Thoracic aorta (tissue), 2 donors: ENCODE measurements at regions not wholly inside any gene's neighbourhood (a gene's known extent, or its start where the extent isn't known, plus 50 kb on each side); places are given as distances from the start of the nearest gene placed in this dataset.

Source experiments
- ATAC-seq: fragments of 150-250 bp; one replicate; pipeline ENCODE4 v1.8.0; 2017; ENCODE audit warnings: low read depth; ENCODE audit not compliant: insufficient number of reproducible peaks, low FRiP score
- DNase-seq: peaks from one replicate; pipeline ENCODE4 v3.0.0-alpha.2; 2020; ENCODE audit warnings: low spot score
- H3K27ac ChIP-seq, 2 donors: fragments of 200-600 bp; sonication (generic); 1 replicate in 1 of 2; 2 replicates in 1 of 2; pipeline ENCODE4 v1.5.1; 2016; ENCODE audit warnings: mild to moderate bottlenecking in 2 of 2, moderate library complexity in 2 of 2
- H3K27me3 ChIP-seq: fragments of 200-600 bp; sonication (generic); replicated peaks from 2 replicates; pipeline ENCODE4 v1.6.0; 2016; ENCODE audit warnings: mild to moderate bottlenecking; ENCODE audit not compliant: insufficient read depth
- H3K36me3 ChIP-seq: fragments of 200-600 bp; sonication (generic); one replicate; pipeline ENCODE4 v1.5.1; 2016
- H3K4me1 ChIP-seq, 2 donors: fragments of 200-600 bp; sonication (generic); 1 replicate in 1 of 2; 2 replicates in 1 of 2; pipeline versions ENCODE4 v1.5.1 to v1.6.0; 2016; ENCODE audit warnings: low read depth in 2 of 2, mild to moderate bottlenecking in 1 of 2; ENCODE audit not compliant: control insufficient read depth in 1 of 2
- H3K4me3 ChIP-seq: fragments of 200-600 bp; sonication (generic); 2 replicates; pipeline ENCODE4 v1.5.1; 2016; ENCODE audit warnings: mild to moderate bottlenecking
- H3K9me3 ChIP-seq: fragments of 200-600 bp; sonication (generic); 2 replicates; pipeline ENCODE4 v1.5.1; 2016
- CTCF ChIP-seq: fragments of 200-600 bp; sonication (generic); IDR thresholded peaks from one replicate; pipeline ENCODE4 v1.5.1; 2019; ENCODE audit warnings: antibody characterized with exemption

GRCh38 chr5:89086390-89087086 is 203.6 kb upstream of the MEF2C start:
- ATAC-seq: no peak
- DNase-seq: no peak
- no peaks in the 10 kb centered on the region for H3K36me3 ChIP-seq
- no peaks in the 10 kb centered on the region for H3K27me3 ChIP-seq
- H3K9me3 ChIP-seq: no peaks in the 10 kb centered on the region
- peaks cover 14 to 30% of the 10 kb centered on the region in 2 donors for H3K4me1 ChIP-seq
- no peak for TF ChIP-seq CTCF
- peak overlapping the region; percentile 78 to 88 for H3K27ac ChIP-seq
- H3K4me3 ChIP-seq: peak overlapping the region; percentile 49

GRCh38 chr5:89083791-89084190 is 200.8 kb upstream of the MEF2C start:
- Histone ChIP-seq H3K4me1 (peaks cover 13 to 29% of the 10 kb centered on the region in 2 donors), H3K27ac (no peak overlapping the region), H3K36me3 (no peaks in the 10 kb centered on the region), H3K9me3 (no peaks in the 10 kb centered on the region), H3K4me3 (no peak overlapping the region), H3K27me3 (no peaks in the 10 kb centered on the region)
- no peak for ATAC-seq
- no peak for TF ChIP-seq CTCF
- no peak for DNase-seq

GRCh38 chr5:89081360-89081759 is 198.4 kb upstream of the MEF2C start:
- DNase-seq: no peak
- H3K4me1 ChIP-seq: peaks cover 0 to 9% of the 10 kb centered on the region in 2 donors
- no peaks in the 10 kb centered on the region for H3K27me3 ChIP-seq
- no peak overlapping the region for H3K27ac ChIP-seq
- no peak overlapping the region for H3K4me3 ChIP-seq
- no peak for TF ChIP-seq CTCF
- no peaks in the 10 kb centered on the region for H3K36me3 ChIP-seq
- H3K9me3 ChIP-seq: no peaks in the 10 kb centered on the region
- ATAC-seq: no peak

GRCh38 chr5:89080467-89081116 is 197.6 kb upstream of the MEF2C start:
- H3K36me3 ChIP-seq: no peaks in the 10 kb centered on the region
- no peak for TF ChIP-seq CTCF
- DNase-seq (no peak), ATAC-seq (no peak)
- H3K27me3 ChIP-seq: no peaks in the 10 kb centered on the region
- no peak overlapping the region for H3K4me3 ChIP-seq
- H3K27ac ChIP-seq: no peak overlapping the region
- peaks cover 0 to 9% of the 10 kb centered on the region in 2 donors for H3K4me1 ChIP-seq
- no peaks in the 10 kb centered on the region for H3K9me3 ChIP-seq

GRCh38 chr5:89072842-89073672 is 190.1 kb upstream of the MEF2C start:
- Histone ChIP-seq H3K36me3 (no peaks in the 10 kb centered on the region), H3K4me1 (peaks cover 0 to 5% of the 10 kb centered on the region in 2 donors), H3K27me3 (no peaks in the 10 kb centered on the region), H3K27ac (no peak overlapping the region), H3K9me3 (no peaks in the 10 kb centered on the region), H3K4me3 (no peak overlapping the region)
- no peak for DNase-seq
- no peak for ATAC-seq
- no peak for TF ChIP-seq CTCF
